GM18498 (cell line): ENCODE measurements at regions not wholly inside any gene's neighbourhood (a gene's known extent, or its start where the extent isn't known, plus 50 kb on each side); places are given as distances from the start of the nearest gene placed in this dataset.
"Not testable (repeated sequence)": the region's sequence is repeated elsewhere in the genome, so short reads cannot be mapped to it uniquely, and the experiment has no call there.

Experiments
- ATAC-seq: cut with Tn5 transposase; IDR thresholded peaks from one replicate; pipeline ENCODE4 v1.9.1; 2021; ENCODE audit warnings: mild to moderate bottlenecking, moderate library complexity; ENCODE audit not compliant: unreplicated experiment

DNA sequence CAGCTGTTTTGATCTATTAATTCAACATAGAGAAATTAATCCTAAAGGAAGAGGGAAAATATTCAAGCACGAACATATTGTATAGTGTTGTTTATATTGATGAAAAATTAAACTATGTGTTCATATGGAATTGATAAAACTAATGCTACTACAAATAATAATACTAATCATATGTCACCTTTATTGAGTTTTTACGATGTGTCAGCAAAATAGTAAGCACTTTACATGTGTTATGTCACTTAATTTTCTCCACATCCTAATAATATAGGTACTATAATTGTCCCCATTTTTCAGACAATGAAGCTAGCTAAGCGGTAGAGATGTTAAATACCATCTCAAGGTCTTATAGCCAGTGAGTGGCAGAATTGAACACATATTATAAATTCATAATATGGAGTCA is 2008.5 kb upstream of the WWC1 start:
- no peak for ATAC-seq

DNA sequence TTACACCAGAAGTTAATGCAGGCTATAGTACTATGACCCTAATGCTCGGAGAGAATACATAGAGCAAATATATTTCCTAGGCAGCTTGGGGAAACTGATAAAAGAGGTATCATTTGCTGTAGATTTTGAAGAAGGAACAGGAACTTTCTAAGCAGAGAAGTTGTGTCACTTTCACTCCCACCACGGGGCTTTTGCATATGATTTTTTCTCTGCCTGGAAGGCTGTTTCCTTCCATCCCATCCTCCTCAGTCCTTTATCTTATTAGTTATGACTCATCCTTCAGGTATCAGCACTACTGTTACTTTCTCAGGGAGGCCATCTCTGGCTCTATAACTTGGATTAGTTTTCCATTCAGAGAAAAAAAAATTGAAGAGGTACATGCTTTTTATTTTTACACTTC is 2006.1 kb upstream of the WWC1 start:
- ATAC-seq: no peak

DNA sequence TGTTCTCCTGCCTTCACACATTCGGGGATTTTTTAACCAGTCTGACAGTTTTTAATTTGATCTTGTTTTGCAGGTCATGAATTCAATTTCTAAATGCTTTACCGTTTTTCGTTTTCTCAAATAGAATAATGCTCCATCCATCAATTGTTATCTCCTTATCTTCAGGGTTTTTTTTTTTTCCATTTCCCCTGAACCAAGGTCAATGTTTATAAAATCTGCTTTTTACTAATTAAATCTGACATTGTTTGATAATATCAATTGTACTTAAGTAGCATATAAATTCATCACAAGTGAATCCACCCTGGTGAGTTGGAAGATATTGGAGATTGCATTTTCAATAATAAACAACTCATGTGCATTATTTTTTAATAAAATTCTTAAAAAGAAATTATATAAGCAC is 2004.6 kb upstream of the WWC1 start:
- no peak for ATAC-seq

DNA sequence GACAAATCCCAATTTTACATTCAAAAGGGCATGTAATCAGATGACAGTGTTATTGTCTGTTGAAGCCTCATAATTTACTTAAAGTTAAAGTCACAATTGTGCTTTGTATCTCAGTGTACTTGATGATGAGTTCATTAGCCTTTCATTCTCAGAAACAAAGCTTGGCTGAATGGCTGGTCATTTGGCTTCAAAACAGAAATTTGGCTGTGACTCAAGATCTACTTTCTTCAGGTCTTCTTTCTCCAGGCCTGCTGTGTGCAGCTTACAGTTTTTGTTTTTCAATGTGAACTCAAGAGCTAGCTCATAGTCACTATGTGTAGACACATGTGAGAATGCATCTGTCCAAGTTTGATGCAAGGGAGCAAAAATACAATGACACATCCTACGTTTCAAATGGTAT is 2003.6 kb upstream of the WWC1 start:
- no peak for ATAC-seq

DNA sequence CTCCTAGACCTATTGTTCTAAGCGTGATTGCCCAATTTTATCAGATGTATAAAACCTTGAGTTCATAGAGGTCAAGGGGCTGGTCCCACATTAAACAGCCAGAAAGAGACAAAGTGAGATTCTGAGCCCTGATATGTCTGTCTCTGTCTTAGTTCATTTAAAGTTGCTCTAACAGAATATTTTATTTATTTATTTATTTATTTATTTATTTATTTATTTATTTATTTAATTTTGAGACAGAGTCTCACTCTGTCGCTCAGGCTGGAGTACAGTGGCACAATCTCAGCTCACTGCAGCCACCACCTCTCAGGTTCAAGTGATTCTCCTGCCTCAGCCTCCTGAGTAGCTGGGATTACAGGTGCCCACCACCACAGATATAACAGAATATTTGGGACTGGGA is 1999.6 kb upstream of the WWC1 start:
- ATAC-seq: not testable (repeated sequence)

DNA sequence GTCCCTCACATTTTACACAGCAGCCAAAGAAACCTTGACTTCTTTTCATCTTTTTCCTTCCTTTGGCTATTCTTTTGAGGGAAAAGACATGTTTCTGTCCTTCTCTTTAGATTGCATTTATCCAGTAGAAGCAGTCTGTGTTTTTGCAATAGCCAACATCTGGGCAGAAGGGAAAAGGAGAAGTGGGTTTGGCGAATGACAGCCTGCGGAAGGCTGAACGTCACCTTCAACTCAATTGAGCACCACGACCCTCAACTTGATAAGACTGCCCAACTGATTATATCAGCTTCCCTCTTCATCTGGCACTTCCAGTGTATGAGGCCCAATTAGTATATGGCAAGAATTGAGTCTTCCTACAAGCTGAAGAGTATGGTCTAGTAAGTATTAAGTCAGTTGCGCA is 1997.6 kb upstream of the WWC1 start:
- ATAC-seq: no peak

DNA sequence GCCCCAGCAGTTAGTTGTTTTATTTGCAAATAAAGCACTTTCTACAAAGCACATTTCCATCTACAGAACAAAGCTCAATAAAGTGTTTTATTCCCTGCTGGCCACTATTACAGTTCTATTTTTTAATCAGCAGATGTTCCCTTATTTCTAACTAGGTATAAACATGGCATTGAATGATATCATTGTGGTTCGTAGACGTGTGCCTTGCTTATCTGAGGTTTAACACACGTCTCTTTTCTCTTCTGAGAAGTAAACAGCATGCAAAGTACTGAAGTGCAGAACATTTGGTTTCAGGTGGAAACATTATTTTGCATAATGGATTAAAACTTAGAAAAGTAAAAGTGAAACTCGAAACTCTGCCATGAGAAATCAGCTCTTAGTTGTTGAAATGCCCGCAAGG is 1989.3 kb upstream of the WWC1 start:
- ATAC-seq: no peak

DNA sequence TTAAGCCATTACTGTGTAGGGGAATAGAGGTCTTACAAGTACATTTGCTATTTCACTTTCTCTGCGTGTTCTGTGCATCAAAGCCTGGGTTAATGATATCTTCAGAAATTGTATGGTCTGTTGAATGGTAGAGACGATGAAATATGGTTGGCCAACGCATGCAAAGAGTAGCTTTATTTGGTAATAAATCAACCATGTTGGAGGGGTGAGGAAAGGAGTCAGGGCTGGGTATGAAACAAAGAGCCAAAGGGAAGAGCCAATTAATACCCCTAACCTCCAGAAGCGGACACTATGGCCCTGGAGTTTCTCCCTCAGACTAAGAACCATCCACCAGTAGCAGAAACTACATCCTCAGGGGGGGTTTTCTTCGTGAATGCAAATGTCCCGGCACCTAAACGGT is 1974.0 kb upstream of the WWC1 start:
- ATAC-seq: no peak

DNA sequence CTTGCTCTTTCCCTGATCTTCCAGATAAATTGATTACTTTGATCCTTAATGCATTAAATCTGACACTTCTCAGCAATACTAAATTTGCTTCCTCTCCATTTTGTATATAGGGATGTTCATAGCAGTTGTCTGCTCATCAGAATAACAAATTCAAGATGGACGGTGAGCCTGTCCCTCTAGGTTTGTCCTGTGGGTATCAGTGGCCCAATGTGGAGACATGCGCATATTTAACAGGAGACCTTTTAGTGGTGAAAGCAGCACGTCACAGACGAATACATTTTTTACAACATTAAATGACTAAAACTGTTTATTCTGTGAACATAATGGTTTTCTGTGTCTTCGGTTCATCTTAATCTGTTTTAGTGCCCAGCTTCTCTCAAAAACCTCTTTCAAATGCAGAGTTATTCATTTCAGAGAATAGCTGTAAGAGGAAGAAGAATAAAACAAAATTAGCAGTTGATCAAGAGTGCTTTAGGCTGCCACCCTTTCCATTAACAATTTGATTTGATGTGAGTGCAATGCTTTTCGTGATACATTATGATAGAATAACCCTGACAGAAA is 1970.4 kb upstream of the WWC1 start:
- no peak for ATAC-seq

DNA sequence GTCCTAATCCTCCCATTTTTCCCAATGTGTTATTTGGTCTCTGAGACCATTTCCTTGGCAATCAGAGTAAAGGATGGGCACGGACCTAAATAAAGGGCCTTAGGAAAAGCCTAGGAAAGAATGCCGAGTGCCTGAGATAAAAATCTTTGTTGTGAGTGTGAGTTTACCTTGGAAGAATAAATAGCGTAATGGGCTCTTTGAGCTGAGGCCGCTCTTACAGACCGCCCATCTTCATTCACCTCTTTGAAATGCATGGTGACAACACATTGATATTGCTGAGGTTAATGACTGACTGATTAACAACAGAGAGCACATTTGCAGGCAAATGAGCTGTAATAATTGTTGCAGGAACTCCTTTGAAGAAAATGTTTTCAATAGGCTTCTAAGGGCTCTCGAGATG is 1967.1 kb upstream of the WWC1 start:
- no peak for ATAC-seq

DNA sequence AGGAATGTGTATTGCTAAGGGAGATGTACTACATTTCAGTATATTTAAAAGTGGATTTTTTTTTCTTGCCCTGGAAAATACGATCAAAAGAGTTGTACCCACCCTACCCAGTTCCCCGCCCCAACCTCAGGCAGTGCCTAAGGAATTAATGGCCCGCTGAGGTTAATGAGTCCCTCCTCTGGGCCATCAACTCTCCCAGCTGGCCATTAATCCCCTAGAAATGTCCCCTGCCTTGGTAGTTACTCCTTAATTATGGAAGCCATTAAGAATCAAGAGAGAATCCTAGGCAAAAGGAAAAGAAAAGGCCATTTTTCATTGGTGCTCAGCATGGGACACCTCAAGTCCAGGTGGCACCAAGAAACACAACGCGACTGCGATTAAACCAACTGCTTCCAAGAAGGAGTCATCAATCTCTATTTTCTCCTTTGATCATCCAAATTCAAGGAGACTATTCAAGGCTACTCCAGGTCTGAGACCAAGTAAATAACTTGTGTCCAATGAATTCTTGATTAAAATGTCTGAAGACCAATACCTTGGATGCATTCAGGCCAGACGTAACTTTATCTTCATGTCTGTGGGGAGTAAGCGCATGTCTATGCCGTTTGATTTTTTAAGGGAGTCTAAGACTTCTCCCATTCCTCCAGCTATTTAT is 1962.2 kb upstream of the WWC1 start:
- no peak for ATAC-seq

DNA sequence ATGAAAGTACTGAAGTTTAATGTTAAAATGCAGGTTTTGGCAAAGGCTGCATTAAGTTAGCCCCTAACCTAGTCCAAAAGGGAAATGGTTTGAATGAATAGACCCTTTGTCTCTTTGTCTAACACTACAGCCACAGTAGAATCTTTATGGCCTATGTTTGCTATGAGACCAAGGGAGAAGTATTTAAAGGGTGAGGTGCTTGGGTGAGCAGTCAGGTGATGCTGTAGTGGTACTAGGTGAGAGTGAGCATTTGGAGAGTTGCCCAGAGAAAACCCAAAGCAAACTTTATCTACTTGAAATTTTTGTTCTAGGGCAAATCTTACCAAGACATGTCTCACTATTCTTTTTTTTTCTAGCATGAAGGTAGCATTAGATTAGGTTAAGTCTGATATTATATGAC is 1961.4 kb upstream of the WWC1 start:
- ATAC-seq: no peak

DNA sequence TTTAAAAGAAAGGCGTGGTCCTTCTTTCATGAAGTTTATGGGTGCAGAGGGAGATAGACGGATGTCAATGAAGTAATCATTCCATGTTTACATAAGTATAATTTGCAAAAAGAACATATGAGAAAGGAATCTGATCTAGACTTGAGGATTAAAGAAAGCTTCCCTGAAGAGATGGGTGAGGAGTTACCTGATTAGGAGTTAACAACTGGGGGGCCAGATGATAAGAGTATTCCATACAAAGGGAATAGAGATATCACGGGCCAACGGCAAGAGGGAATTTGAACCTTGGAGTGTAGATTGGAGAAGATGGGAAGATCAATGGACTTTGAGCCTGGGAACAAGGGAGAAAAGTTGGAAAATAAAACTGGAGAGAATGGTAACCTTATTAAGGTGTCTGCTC is 1959.9 kb upstream of the WWC1 start:
- ATAC-seq: no peak

DNA sequence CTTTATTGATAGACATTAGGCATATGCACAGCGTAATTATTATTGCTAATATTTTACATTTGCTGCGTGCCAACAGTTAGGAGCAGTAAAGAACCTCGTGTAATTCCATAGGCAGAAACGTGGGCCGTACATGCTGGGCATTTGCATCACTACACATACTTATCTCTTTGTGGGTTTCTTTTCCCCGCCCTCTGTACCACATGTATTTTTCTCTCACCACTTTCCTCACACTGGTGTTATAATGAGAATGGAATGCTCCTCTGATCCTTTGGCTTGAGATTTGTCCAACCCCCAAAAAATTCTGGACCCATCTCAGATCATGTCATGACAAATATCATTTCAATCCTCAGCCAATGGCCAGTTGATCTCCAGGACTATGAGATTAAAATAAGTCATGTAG is 1952.6 kb upstream of the WWC1 start:
- ATAC-seq: no peak

DNA sequence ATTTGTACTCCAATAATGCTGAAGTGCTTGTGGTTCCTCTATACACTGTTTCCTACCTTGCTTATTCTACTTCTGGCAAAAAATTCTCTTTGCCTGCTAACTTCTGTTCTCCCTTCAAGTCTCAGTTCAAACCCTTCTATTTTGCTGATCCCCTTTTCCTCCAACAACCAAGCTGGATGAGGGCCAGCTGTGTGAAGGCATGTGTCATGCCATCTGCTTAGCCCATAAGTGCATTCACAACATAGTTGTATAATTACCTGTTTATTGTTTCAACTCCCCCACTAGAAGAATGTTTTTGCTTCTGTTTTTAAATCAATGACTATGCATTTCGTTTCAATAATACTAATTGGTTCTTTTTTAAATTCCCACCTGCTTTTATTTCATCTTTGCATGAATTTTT is 1951.4 kb upstream of the WWC1 start:
- no peak for ATAC-seq

DNA sequence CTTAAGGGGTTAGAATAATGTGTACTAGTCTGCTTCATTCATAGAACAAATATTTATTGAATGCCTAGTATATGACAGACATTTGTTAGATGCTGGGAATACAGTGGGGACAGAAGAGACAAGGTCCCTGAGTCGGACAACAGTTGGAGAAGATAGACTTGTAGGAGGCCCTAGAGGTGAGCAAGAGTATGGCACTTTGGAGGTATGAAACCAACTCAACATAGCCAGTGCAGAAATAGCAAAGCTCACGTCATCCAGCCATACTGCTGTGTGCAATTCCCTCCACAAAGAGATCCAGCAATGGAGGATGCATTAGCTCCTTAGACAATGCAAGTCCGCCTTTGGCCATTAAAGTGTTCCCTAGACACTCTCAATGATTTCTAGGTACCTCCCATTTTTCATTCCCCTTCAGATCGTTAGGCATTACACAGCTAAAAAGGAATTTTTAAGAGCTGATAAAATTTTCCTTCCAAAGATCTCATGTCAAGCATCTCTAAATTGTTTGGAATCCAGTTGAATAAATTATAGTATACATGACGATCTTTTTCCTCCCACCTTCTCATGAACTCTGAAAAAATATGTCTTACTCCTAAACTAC is 1949.6 kb upstream of the WWC1 start:
- ATAC-seq: no peak

DNA sequence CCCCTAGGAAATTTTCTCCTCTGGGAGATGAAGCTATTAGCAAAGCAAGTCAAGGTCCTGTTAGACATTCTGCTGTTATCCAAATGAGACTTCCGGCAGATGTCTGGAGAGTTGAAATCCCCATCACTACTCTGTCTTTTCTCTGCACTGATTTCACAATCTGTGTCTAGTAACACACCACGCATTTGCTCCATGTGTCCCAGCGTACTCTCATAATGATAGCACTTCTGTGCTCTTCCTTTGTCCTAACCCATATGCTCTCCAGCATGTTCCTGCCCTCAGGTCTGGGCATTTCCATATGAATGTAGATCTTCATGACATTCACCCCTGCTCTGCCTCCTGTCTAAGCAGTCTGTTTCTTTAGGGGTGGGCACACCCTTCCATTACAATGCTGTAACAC is 1949.0 kb upstream of the WWC1 start:
- ATAC-seq: no peak

DNA sequence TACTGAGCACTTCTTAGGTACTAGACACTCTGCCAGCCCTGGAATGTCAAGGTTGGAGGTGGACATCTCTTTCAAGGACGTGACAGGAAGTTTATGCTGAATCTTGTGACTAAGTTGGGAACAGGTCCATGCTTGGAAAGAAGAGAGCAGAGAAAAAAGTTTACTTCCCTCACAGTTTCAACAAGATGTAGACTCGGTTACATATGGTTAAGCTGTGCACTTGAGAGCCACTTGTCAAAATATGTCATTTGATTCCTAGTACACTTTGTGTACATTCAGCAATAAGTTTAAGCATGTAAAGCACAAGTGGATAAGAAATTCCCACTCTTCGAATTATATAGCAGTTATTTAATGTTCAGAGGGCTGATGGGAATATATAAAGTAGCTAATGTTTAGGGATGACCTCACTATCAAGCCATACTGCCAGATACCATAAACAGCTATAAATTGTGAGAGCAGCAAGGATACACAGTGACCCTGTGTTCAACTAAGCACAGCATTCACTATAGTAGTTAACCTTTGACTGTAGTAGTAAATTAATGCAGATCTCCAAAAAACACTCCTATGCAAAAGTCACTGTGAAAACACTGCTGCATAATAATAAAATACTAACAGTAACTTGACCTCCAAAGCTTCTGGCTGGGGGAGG is 1944.6 kb upstream of the WWC1 start:
- no peak for ATAC-seq

DNA sequence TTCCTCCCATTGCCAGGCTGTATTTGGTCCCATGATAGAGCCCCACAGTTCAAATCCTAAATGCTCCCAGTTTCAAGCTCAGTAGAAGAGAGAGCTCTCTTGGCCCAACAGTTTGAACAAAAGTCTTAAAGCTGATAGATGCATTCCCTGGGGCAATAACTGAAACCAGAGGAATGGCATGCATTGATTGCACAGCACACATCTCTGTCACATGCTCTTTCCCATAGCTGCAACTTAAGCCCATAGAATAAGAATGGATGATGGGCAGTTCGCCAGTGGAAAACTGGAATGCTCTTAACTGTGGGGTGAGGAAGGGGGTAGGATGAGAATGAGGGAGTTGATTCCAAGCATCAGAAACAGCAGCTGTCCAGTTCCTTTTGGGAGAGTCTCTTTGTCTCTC is 1942.4 kb upstream of the WWC1 start:
- no peak for ATAC-seq

DNA sequence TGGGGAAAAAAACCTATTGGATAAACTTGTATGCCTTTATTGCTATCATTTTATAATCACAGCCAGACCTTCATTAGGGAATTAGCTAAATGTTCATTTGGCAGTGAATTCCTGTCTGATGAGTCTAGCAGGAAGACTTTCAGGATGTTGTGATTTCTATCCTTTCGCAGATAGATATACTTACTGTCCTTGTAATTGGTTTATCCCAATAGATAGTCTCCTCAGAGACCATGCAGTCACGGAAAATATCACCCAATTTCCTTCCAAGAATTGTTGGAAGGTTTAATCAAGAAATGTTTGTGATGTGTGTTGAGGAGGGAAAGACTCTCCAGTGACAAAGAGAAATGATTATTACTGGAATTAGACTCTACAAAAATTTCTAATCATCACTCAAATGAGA is 1937.9 kb upstream of the WWC1 start:
- ATAC-seq: no peak

DNA sequence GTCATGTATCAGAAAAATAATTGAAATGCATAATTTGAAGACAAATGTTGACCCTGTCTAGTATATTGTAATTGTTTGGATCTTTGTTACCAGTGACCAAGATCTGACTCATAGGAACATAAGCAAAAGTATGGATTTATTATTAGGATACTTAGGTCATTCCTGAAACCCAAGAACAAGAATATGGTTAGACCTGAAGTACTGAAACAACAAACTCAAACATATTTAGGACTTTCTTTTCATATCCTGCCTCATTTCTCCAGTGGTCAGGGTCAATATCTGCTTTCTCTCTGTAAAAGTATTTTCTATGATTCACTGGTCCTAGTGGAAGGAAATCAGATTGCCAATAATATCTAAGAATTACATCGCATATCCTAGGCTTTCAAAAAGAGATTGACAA is 1937.1 kb upstream of the WWC1 start:
- no peak for ATAC-seq

DNA sequence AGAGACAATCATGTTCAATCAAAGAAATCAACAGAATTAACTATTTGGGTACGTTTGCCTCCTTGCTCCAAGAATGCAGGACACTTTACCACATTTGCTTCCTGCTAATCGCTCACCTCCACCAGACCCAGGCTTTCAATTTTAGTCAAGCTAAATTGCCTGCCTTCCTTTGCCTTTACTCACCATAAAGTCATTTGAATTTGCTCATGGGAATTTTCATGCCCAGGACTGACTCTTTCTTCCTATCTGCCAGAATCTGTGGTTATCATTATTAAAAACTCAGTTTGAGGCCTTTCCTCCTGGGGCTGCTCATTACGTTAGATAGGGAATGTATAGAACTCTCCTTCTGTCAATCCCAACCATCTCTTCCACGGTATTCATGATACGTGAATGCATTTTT is 1935.3 kb upstream of the WWC1 start:
- no peak for ATAC-seq
